ENCODE measurements at regions not wholly inside any gene's neighbourhood (a gene's known extent, or its start where the extent isn't known, plus 50 kb on each side); places are given as distances from the start of the nearest gene placed in this dataset.
A peak's percentile ranks its signal among the peaks of the same experiment; 100 is the strongest.

DNA sequence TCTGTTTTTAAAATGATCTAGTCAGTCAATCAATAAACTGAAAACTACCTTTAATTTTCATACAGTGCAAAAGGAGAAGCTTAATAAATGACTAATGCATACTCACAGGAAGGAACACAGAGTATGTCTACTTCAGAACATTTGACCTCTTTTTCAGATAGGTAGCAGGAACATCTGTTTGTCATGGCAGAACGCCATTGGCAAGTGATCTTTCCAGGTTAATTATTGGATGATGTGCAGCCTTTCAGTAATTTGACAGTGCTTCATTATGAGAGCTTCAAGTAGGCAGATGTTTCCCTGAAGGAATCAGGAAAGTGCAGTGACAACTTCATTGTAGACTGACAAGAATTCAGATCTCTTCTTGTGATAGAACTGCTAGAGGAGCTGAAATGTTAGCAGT lies 325.0 kb downstream of the OTOL1 start:
- FAIRE-seq = no peak
- no peak for DNase-seq (ENCODE audit: low read depth)
- no peak overlapping the region for H3K4me3 ChIP-seq (ENCODE audit: low read depth, low read length)
- H3K36me3 ChIP-seq (ENCODE audit: control insufficient read depth, insufficient read depth, low read length) = no peaks in the 10 kb centered on the region
- TF ChIP-seq, protein P1, sequence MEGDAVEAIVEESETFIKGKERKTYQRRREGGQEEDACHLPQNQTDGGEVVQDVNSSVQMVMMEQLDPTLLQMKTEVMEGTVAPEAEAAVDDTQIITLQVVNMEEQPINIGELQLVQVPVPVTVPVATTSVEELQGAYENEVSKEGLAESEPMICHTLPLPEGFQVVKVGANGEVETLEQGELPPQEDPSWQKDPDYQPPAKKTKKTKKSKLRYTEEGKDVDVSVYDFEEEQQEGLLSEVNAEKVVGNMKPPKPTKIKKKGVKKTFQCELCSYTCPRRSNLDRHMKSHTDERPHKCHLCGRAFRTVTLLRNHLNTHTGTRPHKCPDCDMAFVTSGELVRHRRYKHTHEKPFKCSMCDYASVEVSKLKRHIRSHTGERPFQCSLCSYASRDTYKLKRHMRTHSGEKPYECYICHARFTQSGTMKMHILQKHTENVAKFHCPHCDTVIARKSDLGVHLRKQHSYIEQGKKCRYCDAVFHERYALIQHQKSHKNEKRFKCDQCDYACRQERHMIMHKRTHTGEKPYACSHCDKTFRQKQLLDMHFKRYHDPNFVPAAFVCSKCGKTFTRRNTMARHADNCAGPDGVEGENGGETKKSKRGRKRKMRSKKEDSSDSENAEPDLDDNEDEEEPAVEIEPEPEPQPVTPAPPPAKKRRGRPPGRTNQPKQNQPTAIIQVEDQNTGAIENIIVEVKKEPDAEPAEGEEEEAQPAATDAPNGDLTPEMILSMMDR (IDR thresholded peaks at IDR 0.05; ENCODE audit: insufficient read depth, low read length, severe bottlenecking) = no peak
- no peaks in the 10 kb centered on the region for H3K27me3 ChIP-seq (ENCODE audit: control insufficient read depth, insufficient read depth, low read length)

GRCh38 chr3:161822291-161822690 lies 325.7 kb downstream of the OTOL1 start:
- TF ChIP-seq, protein P1 (IDR thresholded peaks at IDR 0.05; ENCODE audit: insufficient read depth, low read length, severe bottlenecking) = no peak
- H3K36me3 ChIP-seq (ENCODE audit: control insufficient read depth, insufficient read depth, low read length) = no peaks in the 10 kb centered on the region
- DNase-seq (ENCODE audit: low read depth) = no peak
- H3K4me3 ChIP-seq (ENCODE audit: low read depth, low read length) = no peak overlapping the region
- no peaks in the 10 kb centered on the region for H3K27me3 ChIP-seq (ENCODE audit: control insufficient read depth, insufficient read depth, low read length)
- FAIRE-seq = no peak

DNA sequence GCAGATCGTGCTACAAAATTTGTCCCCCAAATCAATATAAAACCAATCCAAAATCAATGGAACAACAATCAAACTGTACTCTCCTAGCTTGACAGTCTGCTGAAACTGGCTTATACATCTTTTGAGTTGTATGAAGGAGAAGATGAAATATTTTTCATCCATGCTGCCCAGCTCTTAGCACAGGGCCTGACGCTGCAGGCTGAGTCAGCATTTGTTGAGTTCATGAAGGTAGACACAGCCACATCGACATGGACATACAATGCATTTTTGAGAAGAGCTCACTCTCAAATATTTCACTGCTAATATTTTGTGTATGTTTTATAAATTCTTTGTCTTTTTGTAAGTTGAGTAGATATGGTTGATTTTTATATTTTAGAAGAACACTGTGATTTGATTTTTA lies 327.3 kb downstream of the OTOL1 start:
- H3K27me3 ChIP-seq (ENCODE audit: control insufficient read depth, insufficient read depth, low read length) = no peaks in the 10 kb centered on the region
- H3K4me3 ChIP-seq (ENCODE audit: low read depth, low read length) = no peak overlapping the region
- TF ChIP-seq, protein P1 (IDR thresholded peaks at IDR 0.05; ENCODE audit: insufficient read depth, low read length, severe bottlenecking) = no peak
- DNase-seq (ENCODE audit: low read depth) = no peak
- no peaks in the 10 kb centered on the region for H3K36me3 ChIP-seq (ENCODE audit: control insufficient read depth, insufficient read depth, low read length)
- FAIRE-seq = no peak

DNA sequence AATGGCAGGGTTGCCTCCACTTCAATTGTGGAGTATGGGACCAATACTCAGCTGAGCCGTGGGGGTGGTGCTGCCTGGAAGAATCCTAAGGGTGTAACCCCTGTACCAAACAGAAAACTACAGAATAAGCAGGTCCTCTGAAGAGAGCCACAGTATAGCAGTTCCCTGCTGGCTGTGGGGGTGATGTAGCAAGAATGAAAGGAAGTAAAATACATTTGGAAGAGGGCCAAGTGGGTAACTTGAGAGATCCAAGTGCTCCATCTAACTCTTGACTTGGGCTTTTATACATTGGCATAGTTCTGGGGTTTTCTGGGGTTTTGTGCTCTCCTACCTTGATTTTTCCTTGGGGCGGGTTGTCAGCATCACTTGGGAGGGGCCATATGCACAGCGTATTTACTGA lies 341.4 kb downstream of the OTOL1 start:
- DNase-seq (ENCODE audit: low read depth) = no peak
- TF ChIP-seq, protein P1 (IDR thresholded peaks at IDR 0.05; ENCODE audit: insufficient read depth, low read length, severe bottlenecking) = no peak
- H3K27me3 ChIP-seq (ENCODE audit: control insufficient read depth, insufficient read depth, low read length) = no peaks in the 10 kb centered on the region
- FAIRE-seq = no peak
- H3K4me3 ChIP-seq (ENCODE audit: low read depth, low read length) = no peak overlapping the region
- no peaks in the 10 kb centered on the region for H3K36me3 ChIP-seq (ENCODE audit: control insufficient read depth, insufficient read depth, low read length)

DNA sequence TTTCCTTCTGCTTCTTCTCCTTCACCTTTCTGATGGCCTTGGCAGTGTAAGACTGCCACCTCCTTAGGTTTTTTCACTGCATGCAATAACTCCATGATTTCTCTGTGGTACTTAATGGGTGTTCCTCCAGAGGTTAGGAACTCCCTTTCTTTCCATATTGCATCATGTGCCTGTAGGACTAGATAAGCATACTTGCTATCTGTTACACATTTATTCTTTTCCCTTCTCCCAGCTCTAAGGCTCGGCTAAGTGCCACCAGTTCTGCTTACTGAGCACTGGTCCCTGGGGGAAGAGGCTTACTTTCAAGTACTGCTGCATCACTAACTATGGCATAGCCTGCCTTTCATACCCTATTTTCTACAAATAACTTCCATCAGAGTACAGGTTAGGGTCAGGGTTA lies 351.8 kb downstream of the OTOL1 start:
- FAIRE-seq (no peak), DNase-seq (ENCODE audit: low read depth) (no peak)
- no peak overlapping the region for H3K4me3 ChIP-seq (ENCODE audit: low read depth, low read length)
- no peaks in the 10 kb centered on the region for H3K36me3 ChIP-seq (ENCODE audit: control insufficient read depth, insufficient read depth, low read length)
- no peaks in the 10 kb centered on the region for H3K27me3 ChIP-seq (ENCODE audit: control insufficient read depth, insufficient read depth, low read length)
- TF ChIP-seq, protein P1 (IDR thresholded peaks at IDR 0.05; ENCODE audit: insufficient read depth, low read length, severe bottlenecking) = no peak

DNA sequence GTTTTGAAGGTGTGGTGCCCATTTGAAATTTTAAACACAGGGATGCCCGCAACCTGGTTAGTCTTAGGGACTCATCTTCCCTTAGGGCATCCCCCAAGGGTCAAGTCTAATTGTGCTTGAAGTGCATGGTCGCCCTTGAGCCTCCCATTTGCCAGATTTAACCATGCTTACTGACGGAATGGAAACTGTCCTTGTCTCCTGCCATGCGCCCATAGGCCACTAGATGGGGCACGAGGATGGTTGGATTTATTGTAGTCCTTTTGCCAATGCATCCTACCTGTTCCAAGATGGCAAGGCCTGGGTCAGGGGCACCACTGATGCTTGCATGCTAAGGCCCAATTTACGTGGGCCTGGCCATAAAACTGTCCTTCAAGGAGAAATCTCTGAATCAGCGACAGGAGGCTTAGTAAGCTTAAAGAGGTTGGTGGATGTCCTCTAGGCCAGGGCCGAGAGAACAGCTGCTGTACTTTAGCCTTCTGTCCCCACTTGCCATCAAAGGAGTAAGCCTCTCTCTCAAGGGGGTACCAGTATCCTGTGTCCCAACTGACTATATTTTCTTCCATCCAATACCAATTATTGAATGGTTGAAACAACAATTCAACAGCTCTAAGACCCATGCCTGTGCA lies 355.4 kb downstream of the OTOL1 start:
- TF ChIP-seq, protein P1 (IDR thresholded peaks at IDR 0.05; ENCODE audit: insufficient read depth, low read length, severe bottlenecking) = peak; percentile 83
- H3K36me3 ChIP-seq (ENCODE audit: control insufficient read depth, insufficient read depth, low read length) = no peaks in the 10 kb centered on the region
- no peaks in the 10 kb centered on the region for H3K27me3 ChIP-seq (ENCODE audit: control insufficient read depth, insufficient read depth, low read length)
- H3K4me3 ChIP-seq (ENCODE audit: low read depth, low read length) = no peak overlapping the region
- FAIRE-seq (peak; percentile 93), DNase-seq (ENCODE audit: low read depth) (peak; percentile 33)
